VCaP (cell line): ENCODE measurements at regions not wholly inside any gene's neighbourhood (a gene's known extent, or its start where the extent isn't known, plus 50 kb on each side); places are given as distances from the start of the nearest gene placed in this dataset.
"Not testable (repeated sequence)": the region's sequence is repeated elsewhere in the genome, so short reads cannot be mapped to it uniquely, and the experiment has no call there.

Experiments
- H3K27ac ChIP-seq: fragments of 450-650 bp; 2 replicates; pipeline ENCODE4 v1.5.1; 2017
- TF ChIP-seq, protein P1 (sequence below): fragments of 450-650 bp; conservative IDR thresholded peaks from 2 replicates; pipeline ENCODE4 v1.5.1; 2017; ENCODE audit warnings: mild to moderate bottlenecking, moderate library complexity

DNA sequence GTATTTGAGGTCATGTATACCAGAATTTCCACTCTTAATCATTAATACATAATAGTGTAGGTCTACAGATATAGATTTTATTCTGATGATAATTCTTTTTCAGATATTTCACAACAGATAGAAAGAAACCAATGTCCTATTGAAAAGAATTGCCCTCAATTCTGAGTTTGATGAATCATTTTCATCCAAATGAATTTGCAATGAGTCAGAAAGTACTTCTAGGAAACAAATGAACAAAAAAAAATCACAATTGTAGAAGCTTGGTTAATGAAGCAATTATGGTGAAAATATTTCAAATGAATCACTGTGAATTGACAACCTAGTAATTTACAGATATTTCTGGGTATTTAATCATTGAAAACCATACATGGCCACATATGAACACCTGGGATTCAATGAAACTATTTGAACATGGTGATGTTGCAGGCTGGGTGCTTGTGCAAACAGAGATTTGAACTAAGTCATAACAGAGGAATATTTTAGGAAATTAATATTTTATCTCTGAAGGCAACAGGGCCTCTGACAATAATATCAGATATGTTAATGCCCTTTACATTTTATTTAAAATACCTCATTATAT is 360.9 kb downstream of the SLITRK5 start:
- TF ChIP-seq, protein P1, sequence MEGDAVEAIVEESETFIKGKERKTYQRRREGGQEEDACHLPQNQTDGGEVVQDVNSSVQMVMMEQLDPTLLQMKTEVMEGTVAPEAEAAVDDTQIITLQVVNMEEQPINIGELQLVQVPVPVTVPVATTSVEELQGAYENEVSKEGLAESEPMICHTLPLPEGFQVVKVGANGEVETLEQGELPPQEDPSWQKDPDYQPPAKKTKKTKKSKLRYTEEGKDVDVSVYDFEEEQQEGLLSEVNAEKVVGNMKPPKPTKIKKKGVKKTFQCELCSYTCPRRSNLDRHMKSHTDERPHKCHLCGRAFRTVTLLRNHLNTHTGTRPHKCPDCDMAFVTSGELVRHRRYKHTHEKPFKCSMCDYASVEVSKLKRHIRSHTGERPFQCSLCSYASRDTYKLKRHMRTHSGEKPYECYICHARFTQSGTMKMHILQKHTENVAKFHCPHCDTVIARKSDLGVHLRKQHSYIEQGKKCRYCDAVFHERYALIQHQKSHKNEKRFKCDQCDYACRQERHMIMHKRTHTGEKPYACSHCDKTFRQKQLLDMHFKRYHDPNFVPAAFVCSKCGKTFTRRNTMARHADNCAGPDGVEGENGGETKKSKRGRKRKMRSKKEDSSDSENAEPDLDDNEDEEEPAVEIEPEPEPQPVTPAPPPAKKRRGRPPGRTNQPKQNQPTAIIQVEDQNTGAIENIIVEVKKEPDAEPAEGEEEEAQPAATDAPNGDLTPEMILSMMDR, result no peak
- H3K27ac ChIP-seq, result no peak overlapping the region

GRCh38 chr13:88036205-88036604 is 365.0 kb downstream of the SLITRK5 start:
- H3K27ac ChIP-seq, result not testable (repeated sequence)

- H3K27ac ChIP-seq, result no peak overlapping the region
- TF ChIP-seq, protein P1, result no peak
Measured at GRCh38 chr13:88042489-88042888, 371.3 kb downstream of the SLITRK5 start.

GRCh38 chr13:88051746-88052482 is 380.7 kb downstream of the SLITRK5 start:
- H3K27ac ChIP-seq, result no peak overlapping the region
- TF ChIP-seq, protein P1, result no peak

GRCh38 chr13:88063741-88064140 is 392.6 kb downstream of the SLITRK5 start:
- no peak overlapping the region for H3K27ac ChIP-seq
- TF ChIP-seq, protein P1, result no peak

DNA sequence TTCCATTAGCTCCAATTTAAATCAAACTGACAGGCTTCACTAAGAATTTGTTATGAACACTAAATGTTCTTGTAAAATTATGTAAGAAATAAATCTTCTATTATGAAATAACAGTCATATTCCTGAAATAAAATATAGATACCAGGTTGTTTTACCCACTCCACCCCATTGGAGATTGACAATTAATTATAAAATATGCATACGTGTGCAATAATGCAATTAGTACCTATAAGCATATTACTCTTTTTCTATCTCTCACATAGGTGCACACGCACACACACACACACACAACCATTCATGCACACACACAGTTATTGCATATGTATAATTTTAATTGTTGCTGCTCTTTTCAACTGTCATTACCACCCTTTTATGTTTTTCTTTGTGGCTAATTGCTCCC is 395.7 kb downstream of the SLITRK5 start:
- TF ChIP-seq, protein P1, result no peak
- H3K27ac ChIP-seq, result no peak overlapping the region

GRCh38 chr13:88068316-88068715 is 397.1 kb downstream of the SLITRK5 start:
- H3K27ac ChIP-seq, result no peak overlapping the region
- TF ChIP-seq, protein P1, result no peak

- no peak overlapping the region for H3K27ac ChIP-seq
- TF ChIP-seq, protein P1, result peak; percentile 67
Measured at GRCh38 chr13:88068975-88069374, 397.8 kb downstream of the SLITRK5 start.
